GM06990 (cell line): ENCODE measurements at regions not wholly inside any gene's neighbourhood (a gene's known extent, or its start where the extent isn't known, plus 50 kb on each side); places are given as distances from the start of the nearest gene placed in this dataset.

Experiments used
- DNase-seq: peaks from one replicate; pipeline ENCODE4 v3.0.0-alpha.2; 2011; ENCODE audit not compliant: insufficient read length; ENCODE audit errors: extremely low read depth
- H3K27me3 ChIP-seq: replicated peaks from 2 replicates; pipeline ENCODE4 v1.6.0; 2011; ENCODE audit warnings: low read length; ENCODE audit not compliant: control insufficient read depth, insufficient read depth
- H3K36me3 ChIP-seq: 2 replicates; pipeline ENCODE4 v1.5.1; 2011; ENCODE audit warnings: low read length; ENCODE audit not compliant: control insufficient read depth, insufficient read depth
- H3K4me3 ChIP-seq: replicated peaks from 2 replicates; pipeline ENCODE4 v1.5.1; 2011; ENCODE audit warnings: low read depth, mild to moderate bottlenecking, control low read depth, low read length
- TF ChIP-seq, protein P1 (sequence below): IDR thresholded peaks from 2 replicates; pipeline ENCODE4 v1.5.1; 2011; ENCODE audit warnings: low read length, control low read depth, mild to moderate bottlenecking, inconsistent platforms; ENCODE audit not compliant: insufficient read depth, poor library complexity, severe bottlenecking

DNA sequence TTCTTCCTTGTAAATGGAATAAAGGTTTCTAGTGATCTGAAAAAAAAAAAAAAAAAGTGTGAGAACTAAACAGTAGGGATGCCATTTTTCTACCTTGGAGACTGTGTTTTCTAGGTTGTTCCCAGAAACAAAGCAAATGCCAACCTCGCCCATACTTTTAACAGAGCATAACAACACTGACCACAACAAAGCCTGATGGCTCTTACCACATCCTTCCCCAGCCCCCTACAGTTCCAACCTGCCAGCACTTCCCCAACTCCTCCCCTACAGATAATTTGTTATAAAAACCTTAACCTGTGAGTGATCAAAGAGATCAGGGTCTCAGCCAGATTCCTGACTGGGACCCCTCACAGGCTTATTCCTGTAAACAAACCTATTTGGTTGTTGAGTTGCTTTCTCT is 940.0 kb downstream of the SH3BGRL start:
- Histone ChIP-seq H3K36me3 (no peaks in the 10 kb centered on the region), H3K4me3 (no peak overlapping the region), H3K27me3 (no peaks in the 10 kb centered on the region)
- DNase-seq: no peak
- TF ChIP-seq, protein P1, sequence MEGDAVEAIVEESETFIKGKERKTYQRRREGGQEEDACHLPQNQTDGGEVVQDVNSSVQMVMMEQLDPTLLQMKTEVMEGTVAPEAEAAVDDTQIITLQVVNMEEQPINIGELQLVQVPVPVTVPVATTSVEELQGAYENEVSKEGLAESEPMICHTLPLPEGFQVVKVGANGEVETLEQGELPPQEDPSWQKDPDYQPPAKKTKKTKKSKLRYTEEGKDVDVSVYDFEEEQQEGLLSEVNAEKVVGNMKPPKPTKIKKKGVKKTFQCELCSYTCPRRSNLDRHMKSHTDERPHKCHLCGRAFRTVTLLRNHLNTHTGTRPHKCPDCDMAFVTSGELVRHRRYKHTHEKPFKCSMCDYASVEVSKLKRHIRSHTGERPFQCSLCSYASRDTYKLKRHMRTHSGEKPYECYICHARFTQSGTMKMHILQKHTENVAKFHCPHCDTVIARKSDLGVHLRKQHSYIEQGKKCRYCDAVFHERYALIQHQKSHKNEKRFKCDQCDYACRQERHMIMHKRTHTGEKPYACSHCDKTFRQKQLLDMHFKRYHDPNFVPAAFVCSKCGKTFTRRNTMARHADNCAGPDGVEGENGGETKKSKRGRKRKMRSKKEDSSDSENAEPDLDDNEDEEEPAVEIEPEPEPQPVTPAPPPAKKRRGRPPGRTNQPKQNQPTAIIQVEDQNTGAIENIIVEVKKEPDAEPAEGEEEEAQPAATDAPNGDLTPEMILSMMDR: no peak

DNA sequence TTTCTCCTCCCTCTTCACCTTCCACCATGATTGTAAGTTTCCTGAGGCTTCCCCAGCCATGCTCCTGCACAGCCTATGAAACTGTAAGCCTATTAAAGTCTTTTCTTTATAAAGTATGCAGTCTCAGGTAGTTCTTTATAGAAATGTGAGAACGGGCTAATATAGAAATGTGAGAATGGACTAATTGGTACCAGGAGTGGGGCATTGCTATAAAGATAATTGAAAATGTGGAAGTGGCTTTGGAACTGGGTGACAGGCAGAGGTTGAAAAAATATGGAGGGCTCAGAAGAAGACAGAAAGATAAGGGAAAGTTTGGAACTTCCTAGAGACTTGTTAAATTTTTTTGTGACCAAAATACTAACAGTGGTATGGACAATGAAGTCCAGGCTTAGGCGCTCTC is 959.3 kb downstream of the SH3BGRL start:
- Histone ChIP-seq H3K36me3 (no peaks in the 10 kb centered on the region), H3K27me3 (no peaks in the 10 kb centered on the region), H3K4me3 (no peak overlapping the region)
- DNase-seq: no peak
- TF ChIP-seq, protein P1: no peak

DNA sequence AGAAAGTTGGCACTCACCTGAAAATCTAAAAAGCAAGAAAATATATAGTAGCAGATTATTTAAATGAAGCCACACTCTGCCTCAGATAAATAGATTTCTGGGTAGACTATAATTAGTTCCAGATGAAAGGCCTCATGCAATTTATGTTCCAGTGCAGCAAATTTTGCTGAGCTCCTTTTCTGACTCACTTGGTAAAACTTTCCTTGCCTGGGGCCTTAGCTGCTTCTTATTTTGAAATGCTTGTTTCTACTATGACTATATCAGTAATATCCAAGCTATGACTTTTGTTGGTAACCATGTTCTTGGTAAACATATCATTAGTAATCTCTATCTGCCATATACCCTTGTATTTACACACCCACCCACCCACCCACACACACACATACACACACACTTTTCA is 961.8 kb downstream of the SH3BGRL start:
- no peak overlapping the region for H3K4me3 ChIP-seq
- H3K36me3 ChIP-seq: no peaks in the 10 kb centered on the region
- TF ChIP-seq, protein P1: no peak
- DNase-seq: no peak
- no peaks in the 10 kb centered on the region for H3K27me3 ChIP-seq

DNA sequence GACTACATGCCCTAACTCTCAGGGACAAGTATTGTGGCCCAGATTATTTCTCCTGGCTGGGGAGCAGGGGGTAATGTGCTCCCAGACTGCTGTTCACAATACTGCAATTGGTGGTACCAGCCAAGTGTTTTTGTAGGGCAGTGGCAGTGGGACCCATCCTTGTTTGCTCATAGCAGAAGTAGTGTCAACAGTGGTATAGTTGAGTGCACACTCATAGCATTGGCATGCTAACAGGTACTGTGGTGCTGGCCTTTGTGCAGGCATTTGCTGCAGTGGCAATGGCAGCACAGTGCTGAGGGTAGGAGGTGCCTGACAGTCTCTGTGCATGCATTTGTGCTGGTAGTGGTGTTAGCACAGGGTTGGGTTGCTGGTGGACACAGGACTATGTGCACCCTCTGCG is 995.0 kb downstream of the SH3BGRL start:
- Histone ChIP-seq H3K36me3 (no peaks in the 10 kb centered on the region), H3K27me3 (no peaks in the 10 kb centered on the region), H3K4me3 (no peak overlapping the region)
- TF ChIP-seq, protein P1: no peak
- no peak for DNase-seq

DNA sequence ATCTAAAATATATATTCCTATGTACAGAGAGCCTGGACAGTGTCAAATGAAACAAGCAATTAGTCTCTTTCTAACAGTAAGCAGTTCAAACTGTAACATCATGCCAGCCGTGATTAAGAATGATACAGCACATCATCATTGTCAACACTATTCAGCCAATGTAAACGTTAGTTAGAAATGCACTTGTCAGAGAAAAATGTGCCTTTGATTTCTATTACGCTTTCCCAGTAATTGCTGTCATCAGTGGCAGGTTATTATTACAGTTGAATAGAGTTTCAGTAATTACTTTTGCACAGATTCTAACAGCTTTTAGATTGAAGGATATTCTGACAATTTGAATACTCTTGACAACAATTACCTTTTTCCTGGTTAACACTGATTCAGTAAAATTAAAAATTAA is 1007.1 kb downstream of the SH3BGRL start:
- no peak for DNase-seq
- no peaks in the 10 kb centered on the region for H3K36me3 ChIP-seq
- H3K4me3 ChIP-seq: no peak overlapping the region
- TF ChIP-seq, protein P1: no peak
- no peaks in the 10 kb centered on the region for H3K27me3 ChIP-seq

DNA sequence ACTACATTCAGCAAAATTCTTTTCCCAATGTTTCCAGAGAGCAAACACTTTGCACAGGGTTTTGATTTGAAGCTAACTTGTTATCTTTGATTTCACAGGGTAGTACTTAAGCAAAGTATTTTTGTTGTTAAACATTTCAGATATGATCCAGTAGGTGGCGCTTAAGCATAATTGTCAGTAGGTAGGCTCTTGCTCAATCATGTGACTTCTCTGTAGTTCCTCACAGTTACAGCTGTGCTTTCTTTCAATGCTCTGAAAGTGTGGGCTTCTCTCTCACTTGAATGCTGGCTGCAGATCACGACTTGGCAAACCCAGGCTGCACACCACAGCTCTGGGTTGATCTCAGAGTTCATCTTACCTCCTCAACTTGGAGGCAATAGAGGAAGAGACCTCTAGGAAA is 1016.5 kb downstream of the SH3BGRL start:
- no peak overlapping the region for H3K4me3 ChIP-seq
- no peaks in the 10 kb centered on the region for H3K27me3 ChIP-seq
- TF ChIP-seq, protein P1: peak; percentile 39
- H3K36me3 ChIP-seq: no peaks in the 10 kb centered on the region
- DNase-seq: no peak
